ENCODE measurements at regions not wholly inside any gene's neighbourhood (a gene's known extent, or its start where the extent isn't known, plus 50 kb on each side); places are given as distances from the start of the nearest gene placed in this dataset.
"Not testable (repeated sequence)": the region's sequence is repeated elsewhere in the genome, so short reads cannot be mapped to it uniquely, and the experiment has no call there.

DNA sequence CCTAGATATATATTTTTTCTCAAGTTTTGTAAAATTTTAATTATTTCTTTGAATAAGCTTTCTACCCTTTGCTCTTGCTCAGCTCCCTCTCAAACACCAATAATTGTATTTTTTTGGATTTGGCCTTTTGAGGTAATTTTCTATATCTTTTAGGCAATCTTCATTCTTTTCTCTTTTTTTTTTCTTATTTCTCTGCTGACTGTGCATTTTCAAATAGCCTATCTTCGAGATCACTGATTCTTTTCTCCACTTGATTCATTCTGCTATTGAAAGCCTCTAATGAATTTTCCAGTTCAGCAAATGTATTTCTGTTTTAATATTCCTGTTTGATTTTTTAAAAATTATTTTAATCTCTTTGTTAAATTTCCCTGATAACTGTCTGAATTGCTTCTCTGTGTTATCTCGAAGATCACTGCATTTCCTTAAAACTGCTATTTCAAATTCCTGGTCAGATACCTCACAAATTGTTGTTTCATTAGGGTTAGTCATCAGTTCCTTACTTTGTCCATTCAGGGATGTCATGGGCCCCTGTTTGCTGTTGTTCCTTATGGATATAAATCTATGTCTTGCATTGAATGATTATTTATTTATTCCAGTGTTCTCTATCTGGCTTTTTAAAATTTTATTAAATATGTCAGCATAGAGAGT lies 100.1 kb upstream of the UNC5B start:
- DNase-seq (ENCODE audit: low spot score), result no peak

DNA sequence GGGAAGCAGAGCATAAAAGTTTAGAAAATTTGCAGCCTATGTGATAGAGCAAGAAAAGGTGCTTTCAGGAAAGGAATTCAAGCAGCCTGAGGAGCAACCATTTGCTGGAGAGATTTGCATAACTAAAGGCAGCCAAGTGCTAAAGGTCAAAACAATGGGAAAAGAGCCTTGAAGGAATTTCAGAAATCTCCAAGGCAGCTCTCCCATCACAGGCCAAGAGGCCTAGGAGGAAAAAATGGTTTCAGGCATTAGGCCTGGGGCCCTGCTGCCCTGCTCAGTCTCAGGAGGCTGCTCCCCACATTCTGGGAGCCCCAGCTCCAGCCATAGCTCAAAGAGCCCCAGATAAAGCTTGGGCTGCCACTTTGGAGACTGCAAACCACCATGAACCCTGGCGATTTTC lies 95.9 kb upstream of the UNC5B start:
- no peak for DNase-seq (ENCODE audit: low spot score)

GRCh38 chr10:71117589-71117988 lies 94.8 kb upstream of the UNC5B start:
- DNase-seq (ENCODE audit: low spot score), result not testable (repeated sequence)

- DNase-seq (ENCODE audit: low spot score), result no peak
Observed at GRCh38 chr10:71123023-71123422, 89.3 kb upstream of the UNC5B start.

GRCh38 chr10:71124921-71125748 lies 87.2 kb upstream of the UNC5B start:
- no peak for DNase-seq (ENCODE audit: low spot score)

GRCh38 chr10:71125749-71126107 lies 86.6 kb upstream of the UNC5B start:
- DNase-seq (ENCODE audit: low spot score), result no peak

GRCh38 chr10:71126432-71126831 lies 85.9 kb upstream of the UNC5B start:
- no peak for DNase-seq (ENCODE audit: low spot score)

DNA sequence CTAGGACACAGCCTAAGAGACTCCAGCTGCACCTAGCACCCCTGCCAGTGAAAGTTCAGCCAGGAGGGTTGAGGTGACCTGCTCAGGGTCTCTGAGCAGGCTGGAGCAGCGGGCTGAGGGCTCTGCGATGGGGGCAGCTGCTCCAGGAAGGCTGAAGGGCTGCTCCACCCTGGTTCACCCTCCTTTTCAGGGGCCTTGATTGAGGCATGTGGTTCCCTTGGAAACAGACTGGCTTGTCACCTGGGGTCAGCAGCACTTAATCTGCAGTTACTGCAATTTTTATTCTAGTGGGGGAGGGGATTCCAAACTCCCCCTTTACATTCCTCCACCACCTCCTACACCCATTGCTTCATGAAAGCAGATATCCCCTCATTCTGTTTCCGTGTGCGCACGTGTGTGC lies 85.3 kb upstream of the UNC5B start:
- no peak for DNase-seq (ENCODE audit: low spot score)

GRCh38 chr10:71127773-71128172 lies 84.6 kb upstream of the UNC5B start:
- DNase-seq (ENCODE audit: low spot score), result no peak

GRCh38 chr10:71128311-71128980 lies 83.9 kb upstream of the UNC5B start:
- DNase-seq (ENCODE audit: low spot score), result peak; percentile 61

- no peak for DNase-seq (ENCODE audit: low spot score)
Observed at GRCh38 chr10:71131096-71131495, 81.3 kb upstream of the UNC5B start.

DNA sequence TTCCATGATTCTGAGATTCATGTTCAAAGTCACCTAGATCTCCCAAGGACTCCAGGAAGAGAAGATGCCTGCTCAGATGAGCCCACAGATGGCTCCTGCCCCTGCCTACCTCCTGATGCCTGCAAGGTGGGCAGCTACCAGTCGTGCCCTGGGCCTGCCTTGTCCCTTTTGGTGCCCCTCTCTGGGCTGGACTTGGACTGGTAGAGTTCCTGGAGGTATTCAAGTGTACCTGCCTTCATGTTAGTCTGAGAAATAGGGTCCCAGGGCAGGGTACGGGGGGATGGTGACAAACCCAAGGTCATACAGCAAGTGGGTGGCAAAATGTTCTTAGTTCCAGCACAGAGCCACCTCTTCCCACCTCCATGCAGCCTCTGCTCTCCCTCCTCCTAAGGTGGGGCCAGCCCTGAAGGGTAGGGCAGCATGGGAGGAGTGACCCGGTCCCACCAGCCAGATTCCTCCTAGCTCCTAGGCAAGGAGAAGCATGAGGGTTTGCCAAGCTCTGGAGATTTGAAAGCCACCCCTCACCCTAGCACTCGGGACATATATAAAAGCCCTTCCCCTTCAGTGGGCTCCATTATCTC lies 80.8 kb upstream of the UNC5B start:
- no peak for DNase-seq (ENCODE audit: low spot score)

DNA sequence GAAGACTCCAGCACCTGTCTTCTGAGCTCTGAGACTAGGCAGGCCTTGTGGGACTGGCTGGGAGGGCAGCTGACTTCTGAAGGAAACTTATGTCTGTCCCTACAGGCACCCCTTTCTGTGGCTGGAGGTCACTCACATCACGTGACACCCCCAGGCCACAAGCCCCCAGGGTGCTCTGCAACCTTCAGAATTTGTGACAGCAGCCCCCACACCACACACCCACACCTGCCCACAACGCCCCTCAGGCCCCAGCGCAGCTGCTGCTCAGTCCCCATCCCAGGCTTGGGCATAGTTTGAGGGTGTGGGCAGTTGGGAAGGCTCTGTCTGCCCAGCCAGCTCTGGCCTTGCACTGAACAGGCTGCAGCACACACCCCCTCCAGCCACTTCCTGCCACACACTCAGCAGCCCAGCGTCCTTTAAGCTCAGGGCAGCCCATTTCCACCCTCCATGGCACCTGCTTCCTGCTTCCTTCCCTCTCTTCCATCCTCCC lies 80.0 kb upstream of the UNC5B start:
- DNase-seq (ENCODE audit: low spot score), result peak; percentile 14

- DNase-seq (ENCODE audit: low spot score), result no peak
Observed at GRCh38 chr10:71133710-71134686, 78.4 kb upstream of the UNC5B start.

- no peak for DNase-seq (ENCODE audit: low spot score)
Observed at GRCh38 chr10:71134732-71135211, 77.6 kb upstream of the UNC5B start.

- DNase-seq (ENCODE audit: low spot score), result no peak
Observed at GRCh38 chr10:71135236-71135635, 77.1 kb upstream of the UNC5B start.

DNA sequence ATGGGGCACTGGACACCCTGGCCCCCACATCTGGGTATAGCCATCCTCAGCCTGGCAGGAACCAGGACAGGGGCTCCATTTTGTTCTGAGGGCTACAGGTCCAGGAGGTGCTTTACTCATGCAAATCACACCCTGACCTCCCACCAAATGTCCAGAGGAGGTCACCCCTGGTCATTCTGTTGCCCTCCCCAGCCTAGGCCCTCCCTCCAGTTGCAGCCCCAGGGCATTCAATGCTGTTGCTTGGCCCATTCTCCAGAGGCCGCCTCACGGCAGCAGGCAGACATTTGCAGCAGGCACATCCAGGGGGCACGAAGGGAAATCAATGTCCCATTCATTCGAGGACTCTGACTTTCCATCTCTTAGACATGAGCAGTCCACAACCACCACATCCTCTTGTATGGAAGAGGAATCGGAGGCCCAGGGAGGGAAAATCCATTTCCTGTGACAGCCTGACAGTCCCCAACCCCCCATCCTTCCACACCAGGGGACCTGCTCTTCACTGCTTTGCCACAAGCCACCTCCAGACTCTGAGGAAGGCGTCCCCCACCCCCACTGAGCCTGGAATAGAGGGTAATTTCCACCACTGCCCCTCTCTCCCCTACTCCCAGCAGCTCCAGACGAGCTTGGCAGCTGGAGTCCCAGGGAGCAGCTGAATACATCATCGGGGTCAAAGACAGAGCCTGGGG lies 76.2 kb upstream of the UNC5B start:
- no peak for DNase-seq (ENCODE audit: low spot score)

GRCh38 chr10:71137701-71138100 lies 74.7 kb upstream of the UNC5B start:
- DNase-seq (ENCODE audit: low spot score), result no peak

GRCh38 chr10:71138166-71138830 lies 74.1 kb upstream of the UNC5B start:
- no peak for DNase-seq (ENCODE audit: low spot score)

GRCh38 chr10:71141528-71141927 lies 70.8 kb upstream of the UNC5B start:
- DNase-seq (ENCODE audit: low spot score), result no peak

All from A172 (cell line).